ENCODE measurements at regions not wholly inside any gene's neighbourhood (a gene's known extent, or its start where the extent isn't known, plus 50 kb on each side); places are given as distances from the start of the nearest gene placed in this dataset.

DNA sequence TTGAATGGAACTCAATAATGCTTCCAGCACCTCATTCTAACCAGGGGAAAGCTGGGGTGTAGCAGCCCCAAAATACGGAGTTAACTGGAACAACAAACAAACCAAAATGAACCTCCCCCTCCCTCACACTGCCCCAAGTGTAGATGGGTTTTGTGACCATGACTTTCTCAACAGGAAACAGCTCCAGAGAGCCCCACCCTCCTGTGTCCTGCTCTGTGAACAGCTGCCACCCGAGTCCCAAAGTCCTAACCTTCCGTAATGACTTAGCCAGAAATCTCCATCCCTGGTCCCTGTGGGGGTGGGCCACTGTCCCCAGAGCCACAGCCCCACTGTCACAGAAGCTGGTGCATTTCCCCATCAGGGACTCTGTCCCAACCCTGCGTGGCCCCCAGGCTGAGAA is 155.4 kb downstream of the CRYBB2 start:
- TF ChIP-seq, protein P1, sequence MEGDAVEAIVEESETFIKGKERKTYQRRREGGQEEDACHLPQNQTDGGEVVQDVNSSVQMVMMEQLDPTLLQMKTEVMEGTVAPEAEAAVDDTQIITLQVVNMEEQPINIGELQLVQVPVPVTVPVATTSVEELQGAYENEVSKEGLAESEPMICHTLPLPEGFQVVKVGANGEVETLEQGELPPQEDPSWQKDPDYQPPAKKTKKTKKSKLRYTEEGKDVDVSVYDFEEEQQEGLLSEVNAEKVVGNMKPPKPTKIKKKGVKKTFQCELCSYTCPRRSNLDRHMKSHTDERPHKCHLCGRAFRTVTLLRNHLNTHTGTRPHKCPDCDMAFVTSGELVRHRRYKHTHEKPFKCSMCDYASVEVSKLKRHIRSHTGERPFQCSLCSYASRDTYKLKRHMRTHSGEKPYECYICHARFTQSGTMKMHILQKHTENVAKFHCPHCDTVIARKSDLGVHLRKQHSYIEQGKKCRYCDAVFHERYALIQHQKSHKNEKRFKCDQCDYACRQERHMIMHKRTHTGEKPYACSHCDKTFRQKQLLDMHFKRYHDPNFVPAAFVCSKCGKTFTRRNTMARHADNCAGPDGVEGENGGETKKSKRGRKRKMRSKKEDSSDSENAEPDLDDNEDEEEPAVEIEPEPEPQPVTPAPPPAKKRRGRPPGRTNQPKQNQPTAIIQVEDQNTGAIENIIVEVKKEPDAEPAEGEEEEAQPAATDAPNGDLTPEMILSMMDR (IDR thresholded peaks at IDR 0.05; ENCODE audit: low read depth, low read length, poor library complexity, severe bottlenecking), result no peak
- no peak for TF ChIP-seq EZH2phosphoT487 (IDR thresholded peaks at IDR 0.05; ENCODE audit: borderline replicate concordance, low read length)
